GM12878 (cell line): ENCODE measurements at regions not wholly inside any gene's neighbourhood (a gene's known extent, or its start where the extent isn't known, plus 50 kb on each side); places are given as distances from the start of the nearest gene placed in this dataset.

Experiments used
- ATAC-seq: fragments of 200-7000 bp; cut with Tn5 transposase; 3 replicates; pipeline ENCODE4 v1.9.1; 2020; ENCODE audit warnings: mild to moderate bottlenecking, moderate library complexity
- BruUV-seq: library from RNA; stranded (reverse); fragments of 400-500 nt; replicated peaks from 2 replicates; lab custom pipeline; 2021; lab: Mats Ljungman, UMichigan
- CTCF ChIA-PET: fragments of 300-600 bp; sonication (Branson Sonifier 250); formaldehyde crosslinking; extraction: SDS; loops from one replicate; lab custom pipeline; 2021; ENCODE audit warnings: inconsistent platforms; lab: Yijun Ruan, JAX
- POLR2A ChIA-PET: fragments of 350-600 bp; formaldehyde crosslinking; extraction: SDS; loops from one replicate; lab custom pipeline; 2021; ENCODE audit warnings: inconsistent platforms; lab: Charles Lee
- RAD21 ChIA-PET: fragments of 300-600 bp; sonication (Branson Sonifier 250); formaldehyde crosslinking; loops from one replicate; lab custom pipeline; 2023; ENCODE audit warnings: antibody characterized with exemption; ENCODE audit not compliant: unreplicated experiment; lab: Charles Lee
- SMC1A ChIA-PET: fragments of 300-600 bp; sonication (Branson Sonifier 250); formaldehyde crosslinking; loops from one replicate; lab custom pipeline; 2023; ENCODE audit not compliant: unreplicated experiment, uncharacterized antibody; lab: Charles Lee
- DNase-seq: peaks from one replicate; pipeline ENCODE4 v3.0.0-alpha.2; 2011; ENCODE audit warnings: low read depth, low spot score
- FAIRE-seq: peaks from 3 replicates; lab custom pipeline; 2011; peaks lifted over from hg19 to GRCh38; lab: Jason Lieb, UNC
- H2AFZ ChIP-seq: 2 replicates; pipeline ENCODE4 v1.6.0; 2011; ENCODE audit warnings: low read depth, low read length, control low read depth; ENCODE audit not compliant: control insufficient read depth
- H3K27ac ChIP-seq: 2 replicates; pipeline ENCODE4 v1.5.1; 2011; ENCODE audit warnings: control low read depth; ENCODE audit not compliant: control insufficient read depth, insufficient read depth
- H3K27me3 ChIP-seq, 2 experiments: replicated peaks in 1 of 2; 2 replicates each; pipeline versions ENCODE4 v1.6.0 to v1.6.1; 2011; ENCODE audit warnings: low read length in 1 of 2; ENCODE audit not compliant: control insufficient read depth in 2 of 2, insufficient read depth in 2 of 2
- H3K36me3 ChIP-seq, 2 experiments: 2 replicates each; pipeline ENCODE4 v1.5.1; 2011; ENCODE audit warnings: low read length in 1 of 2; ENCODE audit not compliant: control insufficient read depth in 2 of 2, insufficient read depth in 2 of 2
- H3K4me1 ChIP-seq: 2 replicates; pipeline ENCODE4 v1.6.1; 2011; ENCODE audit warnings: mild to moderate bottlenecking, low read length, moderate library complexity, mixed read lengths; ENCODE audit not compliant: control insufficient read depth, insufficient read depth
- H3K4me2 ChIP-seq: 2 replicates; pipeline ENCODE4 v1.6.0; 2011; ENCODE audit warnings: control low read depth; ENCODE audit not compliant: control insufficient read depth, insufficient read depth
- H3K4me3 ChIP-seq: fragments of 200-600 bp; sonication (generic); 2 replicates; pipeline ENCODE4 v1.5.1; 2016
- H3K79me2 ChIP-seq: 2 replicates; pipeline ENCODE4 v1.6.0; 2011; ENCODE audit warnings: low read length; ENCODE audit not compliant: control insufficient read depth, insufficient read depth
- H3K9ac ChIP-seq: 2 replicates; pipeline ENCODE4 v1.8.0; 2011; ENCODE audit warnings: low read length, control low read depth, mixed read lengths; ENCODE audit not compliant: control insufficient read depth, insufficient read depth
- H3K9me3 ChIP-seq: replicated peaks from 3 replicates; pipeline ENCODE4 v1.5.1; 2011; ENCODE audit warnings: mild to moderate bottlenecking, low read length; ENCODE audit not compliant: control insufficient read depth, insufficient read depth
- H4K20me1 ChIP-seq: 2 replicates; pipeline ENCODE4 v1.6.0; 2011; ENCODE audit not compliant: control insufficient read depth, insufficient read depth
- ASH2L ChIP-seq: fragments of 300-600, 200-600 bp; sonication (generic); IDR thresholded peaks from 2 replicates; pipeline ENCODE4 v1.6.1; 2017; ENCODE audit warnings: low read depth, mild to moderate bottlenecking, borderline replicate concordance
- BHLHE40 ChIP-seq, 2 experiments: fragments of 450-650 bp in 1 of 2; IDR thresholded peaks; 2 replicates each; pipeline ENCODE4 v1.6.1; 2011 to 2017; ENCODE audit warnings: low read depth in 2 of 2, borderline replicate concordance in 1 of 2, improper control_type of control experiment in 1 of 2, low read length in 1 of 2, mild to moderate bottlenecking in 1 of 2
- CBX5 ChIP-seq: sonication (generic); IDR thresholded peaks from 2 replicates; pipeline ENCODE4 v1.6.1; 2016; ENCODE audit warnings: low read depth, moderate library complexity, mild to moderate bottlenecking, inconsistent platforms
- CEBPB ChIP-seq, 2 experiments: fragments of 150-350 bp in 1 of 2; IDR thresholded peaks; 2 replicates each; pipeline ENCODE4 v1.6.1; 2012 to 2014; ENCODE audit warnings: low read depth in 2 of 2, low read length in 2 of 2, borderline replicate concordance in 1 of 2, inconsistent platforms in 1 of 2
- CHD2 ChIP-seq: IDR thresholded peaks from 2 replicates; pipeline ENCODE4 v1.6.1; 2011; ENCODE audit warnings: low read depth, low read length, improper control_type of control experiment, borderline replicate concordance
- CREM ChIP-seq: IDR thresholded peaks from 2 replicates; pipeline ENCODE4 v1.6.1; 2014; ENCODE audit warnings: antibody characterized with exemption, low read depth
- FOXK2 ChIP-seq: fragments of 450-650 bp; IDR thresholded peaks from 2 replicates; pipeline ENCODE4 v1.6.1; 2017; ENCODE audit warnings: mild to moderate bottlenecking, moderate library complexity
- HDAC2 ChIP-seq: fragments of 200-600 bp; sonication (generic); IDR thresholded peaks from 2 replicates; pipeline ENCODE4 v1.6.1; 2017
- IRF5 ChIP-seq: fragments of 450-650 bp; IDR thresholded peaks from 2 replicates; pipeline ENCODE4 v1.6.1; 2017; ENCODE audit warnings: borderline replicate concordance
- MTA3 ChIP-seq: IDR thresholded peaks from 2 replicates; pipeline ENCODE4 v1.6.1; 2012; ENCODE audit warnings: low read length, inconsistent platforms, borderline replicate concordance
- MYB ChIP-seq: fragments of 150-350 bp; IDR thresholded peaks from 2 replicates; pipeline ENCODE4 v1.6.1; 2014; ENCODE audit warnings: mild to moderate bottlenecking, low read depth, low read length, borderline replicate concordance
- NR2F1 ChIP-seq: fragments of 450-650 bp; conservative IDR thresholded peaks from 2 replicates; pipeline ENCODE4 v1.6.1; 2017; ENCODE audit warnings: mild to moderate bottlenecking
- PKNOX1 ChIP-seq: fragments of 450-650 bp; IDR thresholded peaks from 2 replicates; pipeline ENCODE4 v1.6.1; 2016; ENCODE audit warnings: mild to moderate bottlenecking
- SUPT20H ChIP-seq: IDR thresholded peaks from 2 replicates; pipeline ENCODE4 v1.6.1; 2011; ENCODE audit warnings: low read depth, mild to moderate bottlenecking, low read length, moderate library complexity, borderline replicate concordance; ENCODE audit not compliant: control insufficient read depth
- TARDBP ChIP-seq: IDR thresholded peaks from 2 replicates; pipeline ENCODE4 v1.6.1; 2016; ENCODE audit warnings: borderline replicate concordance
- TCF3 ChIP-seq: IDR thresholded peaks from 2 replicates; pipeline ENCODE4 v1.6.1; 2012; ENCODE audit warnings: low read depth, mild to moderate bottlenecking, low read length, borderline replicate concordance; ENCODE audit not compliant: insufficient read depth
- ZNF24 ChIP-seq: fragments of 450-650 bp; IDR thresholded peaks from 2 replicates; pipeline ENCODE4 v1.6.1; 2017; ENCODE audit warnings: antibody characterized with exemption, mild to moderate bottlenecking
- ZSCAN29 ChIP-seq: fragments of 450-650 bp; IDR thresholded peaks from 2 replicates; pipeline ENCODE4 v1.6.1; 2017; ENCODE audit warnings: mild to moderate bottlenecking, moderate library complexity
- WGBS: methylation state at CpG from one replicate; pipeline ENCODE4 v1.1.6; 2016; ENCODE audit warnings: low lambda C conversion rate; ENCODE audit not compliant: insufficient replicate concordance, insufficient coverage; ENCODE audit errors: missing lambda C conversion rate; 5-methylcytosine and 5-hydroxymethylcytosine counted together
- in situ Hi-C: fragments of 300-500 bp; cut with MboI; formaldehyde crosslinking; loops from 9 replicates; pipeline ENCODE4 v1.14.3; 2018; ENCODE audit warnings: mixed read lengths
- intact Hi-C: fragments of 100-400 bp; cut with micrococcal nuclease; formaldehyde crosslinking; loops from one replicate; pipeline ENCODE4 v1.14.2; 2022; ENCODE audit not compliant: unreplicated experiment
- TF ChIP-seq, protein P1 (sequence below): fragments of 450-650 bp; IDR thresholded peaks from 2 replicates; pipeline ENCODE4 v1.6.1; 2018; ENCODE audit warnings: mild to moderate bottlenecking, low read depth, moderate library complexity; ENCODE audit not compliant: partially characterized antibody

DNA sequence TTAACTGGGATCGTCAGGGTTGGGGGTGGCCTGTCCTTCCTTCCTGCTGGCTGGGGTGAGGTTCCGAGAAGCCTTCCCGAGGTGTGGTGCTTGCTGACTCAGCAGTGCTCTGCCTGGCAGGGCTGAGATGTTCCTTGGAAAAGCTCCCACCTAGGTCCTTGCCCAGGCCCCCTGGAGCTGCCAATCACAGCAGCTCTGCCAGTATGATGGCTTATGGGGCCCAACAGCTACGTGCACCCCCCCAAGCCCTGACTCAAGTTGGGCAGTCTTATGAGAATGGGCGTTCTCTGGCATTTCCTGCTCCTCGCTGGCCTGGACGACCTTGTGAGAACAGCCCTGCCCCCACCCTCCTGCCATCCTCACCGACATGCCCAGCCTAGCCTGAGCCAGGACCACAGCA lies 292.2 kb upstream of the CRY1 start (continued):
- TF ChIP-seq TARDBP = no peak
- no peak for TF ChIP-seq CREM
- no peak for TF ChIP-seq ASH2L
- TF ChIP-seq TCF3 = no peak
- TF ChIP-seq FOXK2 = no peak
- no peak for TF ChIP-seq CHD2
- TF ChIP-seq, protein P1, sequence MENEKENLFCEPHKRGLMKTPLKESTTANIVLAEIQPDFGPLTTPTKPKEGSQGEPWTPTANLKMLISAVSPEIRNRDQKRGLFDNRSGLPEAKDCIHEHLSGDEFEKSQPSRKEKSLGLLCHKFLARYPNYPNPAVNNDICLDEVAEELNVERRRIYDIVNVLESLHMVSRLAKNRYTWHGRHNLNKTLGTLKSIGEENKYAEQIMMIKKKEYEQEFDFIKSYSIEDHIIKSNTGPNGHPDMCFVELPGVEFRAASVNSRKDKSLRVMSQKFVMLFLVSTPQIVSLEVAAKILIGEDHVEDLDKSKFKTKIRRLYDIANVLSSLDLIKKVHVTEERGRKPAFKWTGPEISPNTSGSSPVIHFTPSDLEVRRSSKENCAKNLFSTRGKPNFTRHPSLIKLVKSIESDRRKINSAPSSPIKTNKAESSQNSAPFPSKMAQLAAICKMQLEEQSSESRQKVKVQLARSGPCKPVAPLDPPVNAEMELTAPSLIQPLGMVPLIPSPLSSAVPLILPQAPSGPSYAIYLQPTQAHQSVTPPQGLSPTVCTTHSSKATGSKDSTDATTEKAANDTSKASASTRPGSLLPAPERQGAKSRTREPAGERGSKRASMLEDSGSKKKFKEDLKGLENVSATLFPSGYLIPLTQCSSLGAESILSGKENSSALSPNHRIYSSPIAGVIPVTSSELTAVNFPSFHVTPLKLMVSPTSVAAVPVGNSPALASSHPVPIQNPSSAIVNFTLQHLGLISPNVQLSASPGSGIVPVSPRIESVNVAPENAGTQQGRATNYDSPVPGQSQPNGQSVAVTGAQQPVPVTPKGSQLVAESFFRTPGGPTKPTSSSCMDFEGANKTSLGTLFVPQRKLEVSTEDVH = no peak
- TF ChIP-seq MTA3 = no peak

DNA sequence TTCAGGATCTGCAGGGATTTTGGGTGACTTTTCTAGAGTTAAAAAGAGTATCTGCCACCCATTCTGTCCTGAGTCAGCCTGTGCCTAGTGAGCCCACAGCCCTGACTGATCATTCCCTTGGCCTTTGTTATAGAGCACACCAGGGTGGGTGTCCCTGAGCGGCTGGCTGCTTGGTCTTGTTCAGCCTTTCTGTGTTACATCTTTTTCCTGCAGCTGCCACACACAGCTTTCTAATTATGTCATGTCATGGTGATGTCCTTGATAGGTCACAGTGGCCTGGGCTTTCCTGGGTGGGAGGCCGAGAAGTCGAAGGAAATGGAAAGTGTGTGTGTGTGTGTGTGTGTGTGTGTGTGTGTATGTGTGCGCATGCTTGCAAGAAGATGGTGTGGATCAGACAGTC lies 293.2 kb upstream of the CRY1 start:
- H3K4me1 ChIP-seq = no peaks in the 10 kb centered on the region
- CTCF ChIA-PET = no interaction called here
- H3K27ac ChIP-seq = no peak overlapping the region
- H3K9me3 ChIP-seq = no peaks in the 10 kb centered on the region; the same call in 2 of the 3 replicates
- ATAC-seq (no peak), DNase-seq (no peak), FAIRE-seq (no peak)
- intact Hi-C loops (no loop called here), in situ Hi-C loops (no loop called here)
- no peak overlapping the region for H2AFZ ChIP-seq
- POLR2A ChIA-PET = interaction anchor here (0.6 kb wide), 1 partner anchor 19 kb away, joined by 6 read pairs; no protein-coding TSS in a partner anchor
- H3K4me2 ChIP-seq = no peak overlapping the region
- no peaks in the 10 kb centered on the region for H3K27me3 ChIP-seq
- 68% methylated on average over 4 of the region's 4 CpGs for WGBS
- no peaks in the 10 kb centered on the region for H3K79me2 ChIP-seq
- SMC1A ChIA-PET = no interaction called here
- H4K20me1 ChIP-seq = no peaks in the 10 kb centered on the region
- no peak overlapping the region for H3K9ac ChIP-seq
- no peaks in the 10 kb centered on the region for H3K36me3 ChIP-seq
- no peak overlapping the region for H3K4me3 ChIP-seq
- BruUV-seq = no TSS peak
- RAD21 ChIA-PET = no interaction called here
- TF ChIP-seq CEBPB (IDR thresholded peaks at IDR 0.05; ENCODE audit: borderline replicate concordance in 1 of 2, low read depth in 2 of 2, low read length in 2 of 2) (no peak), TCF3 (no peak), ZNF24 (no peak), CBX5 (no peak), BHLHE40 (IDR thresholded peaks at IDR 0.05; ENCODE audit: borderline replicate concordance in 1 of 2, low read depth in 2 of 2, low read length in 1 of 2) (no peak), SUPT20H (no peak), NR2F1 (no peak), PKNOX1 (no peak), IRF5 (no peak), ZSCAN29 (no peak), HDAC2 (no peak), MYB (no peak), MTA3 (no peak)
